Stimulated activated CD4-positive, alpha-beta T cell treated with anti-CD3 and anti-CD28 coated beads, Interleukin-2, amount 100 ng/mL, for 4 hours (primary cell): ENCODE measurements at regions not wholly inside any gene's neighbourhood (a gene's known extent, or its start where the extent isn't known, plus 50 kb on each side); places are given as distances from the start of the nearest gene placed in this dataset.

Source experiments
- DNase-seq: peaks from one replicate; pipeline ENCODE4 v3.0.0-alpha.2; 2020; ENCODE audit warnings: low read depth

GRCh38 chr11:116598556-116598955, 174.2 kb downstream of the BUD13 start:
- no peak for DNase-seq

GRCh38 chr11:116598036-116598435, 174.8 kb downstream of the BUD13 start:
- no peak for DNase-seq

- DNase-seq, result no peak
These were observed 176.2 kb downstream of the BUD13 start for GRCh38 chr11:116596346-116597260.

- no peak for DNase-seq
These were observed 177.4 kb downstream of the BUD13 start for GRCh38 chr11:116595305-116595880.

- no peak for DNase-seq
These were observed 181.8 kb downstream of the BUD13 start for GRCh38 chr11:116590844-116591570.

- no peak for DNase-seq
These were observed 183.4 kb downstream of the BUD13 start for GRCh38 chr11:116589402-116589801.

- DNase-seq, result no peak
These were observed 186.4 kb downstream of the BUD13 start for GRCh38 chr11:116586392-116586791.

- DNase-seq, result no peak
These were observed 190.2 kb downstream of the BUD13 start for GRCh38 chr11:116582571-116582970.

GRCh38 chr11:116581349-116581748, 191.4 kb downstream of the BUD13 start:
- DNase-seq, result no peak

GRCh38 chr11:116580799-116581198, 192.0 kb downstream of the BUD13 start:
- no peak for DNase-seq

- no peak for DNase-seq
These were observed 192.7 kb downstream of the BUD13 start for GRCh38 chr11:116579857-116580727.

GRCh38 chr11:116579031-116579653, 193.6 kb downstream of the BUD13 start:
- DNase-seq, result no peak

- DNase-seq, result no peak
These were observed 194.8 kb downstream of the BUD13 start for GRCh38 chr11:116577956-116578355.

- DNase-seq, result no peak
These were observed 195.5 kb downstream of the BUD13 start for GRCh38 chr11:116577273-116577672.

- no peak for DNase-seq
These were observed 196.3 kb downstream of the BUD13 start for GRCh38 chr11:116576526-116576925.

GRCh38 chr11:116567721-116568242, 205.0 kb downstream of the BUD13 start:
- no peak for DNase-seq

- no peak for DNase-seq
These were observed 209.1 kb downstream of the BUD13 start for GRCh38 chr11:116563712-116564047.

- no peak for DNase-seq
These were observed 209.6 kb downstream of the BUD13 start for GRCh38 chr11:116563028-116563711.

- DNase-seq, result no peak
These were observed 212.2 kb downstream of the BUD13 start for GRCh38 chr11:116560589-116560988.

- DNase-seq, result no peak
These were observed 214.1 kb downstream of the BUD13 start for GRCh38 chr11:116558504-116559211.
